OCI-LY3 (cell line): ENCODE measurements at regions not wholly inside any gene's neighbourhood (a gene's known extent, or its start where the extent isn't known, plus 50 kb on each side); places are given as distances from the start of the nearest gene placed in this dataset.
"Not testable (repeated sequence)": the region's sequence is repeated elsewhere in the genome, so short reads cannot be mapped to it uniquely, and the experiment has no call there.

Experiments used
- EZH2phosphoT487 ChIP-seq: fragments of 200-600 bp; shearing (Covaris generic); IDR thresholded peaks from 2 replicates; pipeline ENCODE4 v1.6.1; 2018; ENCODE audit warnings: antibody characterized with exemption, mixed run types, low read depth
- TF ChIP-seq, protein P1 (sequence below): fragments of 200-600, 300-600 bp; sonication (generic); IDR thresholded peaks from 2 replicates; pipeline ENCODE4 v1.5.1; 2014; ENCODE audit warnings: antibody characterized with exemption, low read length, low read depth

DNA sequence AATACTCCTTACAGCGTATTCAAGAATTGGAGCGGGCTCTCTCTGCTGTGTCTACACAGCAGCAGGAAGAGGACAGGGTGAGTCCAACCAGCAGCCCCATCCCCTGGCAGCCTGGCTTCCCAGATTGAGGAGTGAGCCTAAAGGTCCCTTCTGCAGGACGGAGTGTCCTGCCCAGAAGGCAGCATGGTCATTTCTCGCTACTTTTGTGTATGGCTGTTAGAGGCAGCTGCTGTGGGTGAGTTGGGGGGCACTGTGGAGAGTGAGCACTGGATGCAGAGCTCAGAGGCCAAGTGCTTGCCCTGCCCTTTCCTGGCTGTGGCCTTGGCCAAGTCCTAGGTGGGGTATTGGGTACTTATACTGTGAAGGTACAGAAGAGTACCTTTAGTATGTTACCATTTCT is 62.3 kb upstream of the UBE2Q2 start:
- TF ChIP-seq, protein P1, sequence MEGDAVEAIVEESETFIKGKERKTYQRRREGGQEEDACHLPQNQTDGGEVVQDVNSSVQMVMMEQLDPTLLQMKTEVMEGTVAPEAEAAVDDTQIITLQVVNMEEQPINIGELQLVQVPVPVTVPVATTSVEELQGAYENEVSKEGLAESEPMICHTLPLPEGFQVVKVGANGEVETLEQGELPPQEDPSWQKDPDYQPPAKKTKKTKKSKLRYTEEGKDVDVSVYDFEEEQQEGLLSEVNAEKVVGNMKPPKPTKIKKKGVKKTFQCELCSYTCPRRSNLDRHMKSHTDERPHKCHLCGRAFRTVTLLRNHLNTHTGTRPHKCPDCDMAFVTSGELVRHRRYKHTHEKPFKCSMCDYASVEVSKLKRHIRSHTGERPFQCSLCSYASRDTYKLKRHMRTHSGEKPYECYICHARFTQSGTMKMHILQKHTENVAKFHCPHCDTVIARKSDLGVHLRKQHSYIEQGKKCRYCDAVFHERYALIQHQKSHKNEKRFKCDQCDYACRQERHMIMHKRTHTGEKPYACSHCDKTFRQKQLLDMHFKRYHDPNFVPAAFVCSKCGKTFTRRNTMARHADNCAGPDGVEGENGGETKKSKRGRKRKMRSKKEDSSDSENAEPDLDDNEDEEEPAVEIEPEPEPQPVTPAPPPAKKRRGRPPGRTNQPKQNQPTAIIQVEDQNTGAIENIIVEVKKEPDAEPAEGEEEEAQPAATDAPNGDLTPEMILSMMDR: not testable (repeated sequence)
- not testable (repeated sequence) for TF ChIP-seq EZH2phosphoT487
